Peyer's patch (tissue), 4 donors: ENCODE measurements at regions not wholly inside any gene's neighbourhood (a gene's known extent, or its start where the extent isn't known, plus 50 kb on each side); places are given as distances from the start of the nearest gene placed in this dataset.

ENCODE experiments used
- CTCF ChIP-seq, 6 experiments: fragments of 450-650 bp in 4 of 6; fragments of 200-600 bp in 2 of 6; sonication (generic) in 1 of 6; IDR thresholded peaks; one replicate each; pipeline ENCODE4 v1.5.1; 2017 to 2019; ENCODE audit warnings: antibody characterized with exemption in 6 of 6, mild to moderate bottlenecking in 3 of 6, moderate library complexity in 1 of 6
- POLR2A ChIP-seq, 2 donors: fragments of 450-650 bp; IDR thresholded peaks; one replicate each; pipeline ENCODE4 v1.5.1; 2017; ENCODE audit warnings: antibody characterized with exemption in 2 of 2, mild to moderate bottlenecking in 2 of 2, moderate library complexity in 2 of 2

- TF ChIP-seq CTCF (IDR thresholded peaks at IDR 0.05), result no peak
- no peak for TF ChIP-seq POLR2A (IDR thresholded peaks at IDR 0.05)
These were observed 139.9 kb downstream of the GADD45G start for GRCh38 chr9:89744730-89745129.
